Activated CD4-positive, CD25-positive, alpha-beta regulatory T cell treated with anti-CD3 and anti-CD28 coated beads, Interleukin-2, amount 50 U/mL, for 16 hours (primary cell): ENCODE measurements at regions not wholly inside any gene's neighbourhood (a gene's known extent, or its start where the extent isn't known, plus 50 kb on each side); places are given as distances from the start of the nearest gene placed in this dataset.

Experiments used
- DNase-seq: peaks from one replicate; pipeline ENCODE4 v3.0.0-alpha.2; 2020; ENCODE audit warnings: low read depth, low spot score

DNA sequence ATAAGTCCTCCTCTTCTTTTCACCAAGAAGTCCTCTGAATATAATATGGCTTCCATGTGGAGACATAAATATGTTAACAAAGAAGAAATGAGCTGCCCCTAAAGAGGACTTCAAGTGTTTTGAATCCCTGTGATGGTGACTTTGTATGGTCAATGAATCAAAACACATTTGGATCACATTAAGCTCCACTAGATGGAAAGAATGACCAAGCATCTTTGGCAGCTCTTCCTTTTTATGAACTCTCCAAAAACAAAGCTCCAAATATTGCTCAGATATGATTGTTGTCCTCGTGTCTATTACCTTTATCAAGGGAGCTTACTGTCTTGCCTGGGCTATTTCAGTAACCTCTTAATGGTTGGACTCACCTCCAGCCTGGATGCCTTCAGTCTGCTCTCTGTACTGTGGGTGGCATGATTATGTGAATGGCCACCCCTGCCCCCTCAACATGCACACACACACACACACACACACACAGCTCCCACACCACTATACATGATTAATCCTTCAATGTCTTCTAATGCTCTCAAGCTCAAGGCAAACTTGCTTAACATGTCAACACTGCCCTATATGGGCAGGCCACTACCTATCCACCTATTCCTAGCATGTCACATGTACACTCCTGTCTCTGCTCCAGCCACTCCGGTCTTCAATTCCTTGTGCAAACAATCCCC, 346.6 kb upstream of the SALL1 start:
- no peak for DNase-seq

DNA sequence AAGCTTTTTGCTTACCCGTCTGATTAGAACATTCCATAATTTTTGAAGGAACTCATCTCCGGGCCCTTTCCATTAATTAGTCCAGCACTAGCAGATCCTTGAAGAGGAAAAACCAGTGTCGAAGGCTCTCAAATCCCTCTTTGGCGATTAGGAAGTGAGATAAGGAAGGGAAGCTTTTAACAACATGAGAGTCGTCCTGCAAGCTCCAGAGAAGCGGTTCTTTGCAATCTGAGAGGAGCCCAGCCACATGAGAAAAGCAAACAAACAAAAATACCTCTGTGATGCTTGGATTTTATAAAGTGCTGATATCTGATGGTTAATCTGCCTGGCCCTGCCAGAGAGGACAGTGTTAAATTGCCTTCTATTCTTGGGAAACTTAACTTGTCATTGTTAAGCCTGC, 339.8 kb upstream of the SALL1 start:
- no peak for DNase-seq

DNA sequence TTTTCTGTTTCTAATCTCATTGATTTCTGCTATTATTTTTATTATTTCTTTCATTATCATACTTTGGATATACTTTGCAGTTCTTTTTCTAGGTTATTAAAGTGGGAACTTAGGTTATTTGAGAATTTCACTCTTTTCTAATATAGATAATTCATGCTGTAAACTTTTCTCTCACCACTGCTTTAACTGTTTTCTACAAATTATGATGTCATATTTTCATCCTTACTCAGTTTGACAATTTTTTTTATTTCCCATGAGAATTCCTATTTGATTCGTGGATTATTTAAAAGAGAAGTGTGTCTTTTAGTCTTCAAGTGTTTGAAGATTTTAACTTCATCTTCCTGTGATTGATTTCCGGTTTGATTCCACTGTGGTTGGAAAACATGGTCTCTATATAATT, 336.8 kb upstream of the SALL1 start:
- no peak for DNase-seq

DNA sequence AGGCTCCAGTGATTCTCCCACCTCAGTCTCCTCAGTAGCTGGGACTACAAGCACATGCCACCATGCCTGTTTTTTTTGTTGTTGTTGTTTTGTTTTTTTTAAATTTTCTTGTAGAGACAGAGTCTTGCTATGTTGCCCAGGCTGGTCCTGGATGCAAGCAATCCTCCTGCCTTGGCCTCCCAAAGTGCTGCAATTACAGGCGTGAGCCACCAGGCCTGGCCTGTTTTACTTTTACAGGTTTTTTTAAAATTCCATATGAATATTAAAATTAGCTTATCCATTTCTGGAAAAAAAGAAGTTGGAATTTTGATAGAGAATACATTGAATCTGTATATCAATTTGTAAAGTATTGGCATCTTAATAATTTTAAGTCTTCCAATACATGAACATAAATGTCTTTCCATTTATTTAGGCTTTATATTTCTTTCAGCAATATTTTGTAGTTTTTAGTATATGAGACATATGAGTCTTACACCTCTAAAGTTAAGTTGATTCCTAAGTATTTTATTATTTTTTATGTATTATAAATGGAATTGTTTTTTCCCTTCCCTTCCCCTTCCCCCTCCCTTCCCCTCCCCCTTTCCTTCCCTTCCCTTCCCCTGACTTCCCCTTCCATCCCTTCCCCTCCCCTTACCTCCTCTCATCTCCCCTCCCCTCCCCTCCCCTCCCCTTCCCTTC, 323.5 kb upstream of the SALL1 start:
- DNase-seq, result no peak

DNA sequence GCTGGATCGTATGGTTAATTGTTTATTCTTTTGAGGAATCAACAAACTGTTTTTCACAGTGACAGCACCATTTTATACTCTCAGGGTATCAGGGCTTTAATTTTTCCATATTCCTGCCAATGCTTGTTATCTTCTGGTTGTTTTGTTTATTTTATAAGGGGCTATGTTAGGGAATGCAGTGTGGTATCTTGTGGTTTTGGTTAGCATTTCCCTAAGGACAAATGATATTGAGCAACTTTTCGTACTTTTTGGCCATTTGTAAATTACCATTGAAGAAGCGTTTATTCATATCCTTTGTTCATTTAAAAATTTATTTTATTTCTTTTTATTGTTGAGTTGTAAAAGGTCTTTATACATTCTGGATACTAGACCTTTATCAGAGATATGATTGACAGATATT, 322.0 kb upstream of the SALL1 start:
- no peak for DNase-seq

DNA sequence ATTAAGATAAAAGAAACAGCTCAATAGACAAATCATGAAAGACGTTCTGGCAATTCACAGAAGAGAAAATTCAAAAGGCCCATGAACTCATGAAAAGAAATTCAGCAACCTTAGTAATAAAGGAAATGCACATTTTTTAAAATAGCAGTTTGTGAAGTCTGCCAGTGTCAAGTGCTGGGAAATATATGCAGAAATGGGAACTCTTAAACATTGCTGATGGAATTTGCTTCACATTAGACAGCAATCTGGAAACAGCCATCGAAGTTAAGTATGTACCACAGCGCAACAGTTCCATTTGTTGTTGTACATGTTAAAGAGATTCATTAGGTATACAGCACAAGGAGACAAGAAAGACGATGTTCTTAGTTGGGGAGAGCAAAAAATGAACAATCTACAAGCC, 319.4 kb upstream of the SALL1 start:
- no peak for DNase-seq

DNA sequence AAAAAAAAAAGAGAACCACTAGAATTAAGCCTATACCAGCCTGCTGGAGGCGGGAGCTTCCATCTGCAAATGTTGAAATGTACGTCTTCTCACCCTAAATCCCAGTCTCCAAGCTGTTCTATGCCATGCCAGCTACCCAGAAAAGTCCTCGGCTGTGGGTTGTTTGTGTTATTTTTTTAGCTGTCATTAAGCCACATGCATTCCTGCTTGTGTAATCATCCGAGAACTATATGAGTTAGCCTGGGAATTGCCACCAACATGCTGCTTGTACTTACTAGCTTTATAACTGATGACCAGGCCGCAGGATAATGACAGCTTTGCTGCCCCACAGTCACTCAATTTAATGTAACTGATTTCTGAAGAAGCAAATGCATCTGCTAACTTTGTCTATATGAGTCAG, 313.9 kb upstream of the SALL1 start:
- no peak for DNase-seq

DNA sequence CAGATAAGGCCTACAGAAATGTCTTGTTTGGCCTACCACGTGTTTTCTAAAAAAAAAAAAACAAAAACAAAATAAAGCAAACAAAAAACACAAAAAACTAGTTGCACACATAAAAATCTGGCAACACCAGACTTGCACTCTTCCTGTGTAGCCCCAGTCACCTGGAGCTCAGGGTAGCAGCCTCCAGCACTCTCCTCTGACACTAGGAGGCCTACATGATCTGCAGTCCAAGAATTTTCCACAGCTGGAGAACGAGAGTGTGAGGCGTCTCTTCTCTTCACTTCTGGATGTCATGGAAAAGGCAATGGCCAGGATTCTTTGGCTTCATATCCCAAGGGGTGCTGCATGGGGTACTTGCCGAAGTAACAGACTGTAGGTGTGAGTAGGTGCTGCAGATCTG, 310.2 kb upstream of the SALL1 start:
- DNase-seq, result no peak

DNA sequence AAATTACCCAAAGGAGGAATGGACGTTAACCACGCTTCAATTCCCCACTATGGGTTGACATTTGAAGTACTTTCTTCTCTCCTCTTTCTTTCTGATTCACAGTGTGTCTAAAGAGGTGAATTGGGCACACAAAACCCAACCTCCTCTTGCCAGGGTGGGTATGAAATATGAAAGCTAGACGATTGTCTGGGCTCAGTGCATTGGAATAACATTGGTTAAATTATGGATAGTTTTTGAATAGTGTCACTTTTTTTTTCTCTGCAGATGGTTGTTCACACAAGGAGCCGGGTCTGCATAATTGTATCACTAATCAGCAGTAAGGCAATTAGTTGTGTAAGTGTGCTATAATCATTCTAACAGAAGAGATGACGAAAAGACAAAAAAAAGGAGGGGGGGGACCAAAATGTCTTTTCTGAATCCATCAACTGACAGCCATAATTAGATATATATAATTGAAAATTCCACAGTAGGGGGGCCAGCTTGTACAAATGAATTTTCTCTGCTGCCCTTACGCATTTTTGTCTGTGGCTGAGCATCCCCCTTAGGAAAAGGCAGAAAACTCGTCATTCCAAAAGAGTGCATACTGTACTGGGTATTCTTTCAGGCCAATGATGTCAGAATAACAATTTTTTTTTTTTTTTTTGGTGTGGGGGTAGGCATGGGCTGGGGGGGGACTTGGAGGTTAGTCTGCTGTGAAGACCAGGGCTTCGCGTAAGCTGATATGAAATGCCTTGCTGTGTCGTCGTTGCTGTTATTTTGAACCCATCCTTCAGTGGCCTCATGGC, 307.5 kb upstream of the SALL1 start:
- no peak for DNase-seq

DNA sequence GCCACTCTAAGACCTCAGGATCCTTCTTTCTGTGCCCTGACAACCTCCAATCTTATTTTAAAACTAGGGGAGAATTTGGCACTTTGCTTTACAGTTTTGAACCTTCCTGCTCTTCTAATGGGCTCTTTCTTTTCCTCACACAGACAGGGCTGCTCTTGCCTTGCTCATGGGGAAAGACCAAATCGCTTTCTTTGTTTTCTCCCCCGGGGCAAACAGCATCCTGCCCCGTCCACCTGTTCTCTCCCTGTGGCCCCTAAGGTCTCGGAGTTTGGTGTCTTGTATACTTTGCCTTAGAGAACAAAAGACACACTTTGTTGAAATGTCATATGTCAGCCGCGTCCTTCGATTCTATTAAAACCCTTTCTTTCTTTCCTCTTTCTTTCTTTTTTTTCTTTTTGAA, 306.7 kb upstream of the SALL1 start:
- no peak for DNase-seq

DNA sequence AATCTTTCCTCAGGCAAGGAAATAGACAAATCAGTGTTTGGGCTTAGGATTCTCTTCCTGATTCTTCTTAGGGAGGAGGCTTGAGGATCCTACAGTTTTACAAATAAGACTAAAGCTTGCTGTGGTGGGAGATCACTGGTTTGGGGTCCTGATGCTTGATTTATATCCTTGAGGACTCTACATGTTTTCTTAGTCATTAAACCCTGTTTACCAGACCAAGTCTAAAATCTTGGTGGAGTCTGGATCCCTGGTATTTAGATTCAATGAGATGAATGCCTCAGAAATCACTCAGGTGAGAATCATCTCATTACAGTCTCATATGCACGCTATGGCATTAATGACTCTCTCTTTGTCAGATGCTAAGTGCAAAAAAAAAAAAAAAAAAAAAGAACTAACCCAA, 304.3 kb upstream of the SALL1 start:
- DNase-seq, result no peak

DNA sequence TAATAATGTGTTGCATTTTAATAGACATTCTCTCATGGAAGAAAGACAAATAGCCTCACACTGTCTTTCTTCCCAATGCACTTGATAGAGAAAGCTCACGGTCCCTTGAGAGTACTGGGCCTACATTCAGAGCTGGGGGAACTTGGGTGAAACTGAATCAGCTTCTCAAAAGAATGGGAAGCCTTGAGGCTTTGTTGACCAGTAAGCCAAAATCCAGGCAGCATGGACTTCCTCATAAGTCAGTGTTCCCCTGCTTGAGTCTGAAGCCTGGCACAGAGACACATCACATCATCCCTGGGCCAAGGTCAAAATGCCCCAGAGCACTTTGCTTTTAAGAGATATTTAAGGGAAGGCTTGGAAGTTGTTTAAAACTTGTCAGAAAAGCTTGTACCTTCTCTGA, 302.2 kb upstream of the SALL1 start:
- DNase-seq, result no peak

DNA sequence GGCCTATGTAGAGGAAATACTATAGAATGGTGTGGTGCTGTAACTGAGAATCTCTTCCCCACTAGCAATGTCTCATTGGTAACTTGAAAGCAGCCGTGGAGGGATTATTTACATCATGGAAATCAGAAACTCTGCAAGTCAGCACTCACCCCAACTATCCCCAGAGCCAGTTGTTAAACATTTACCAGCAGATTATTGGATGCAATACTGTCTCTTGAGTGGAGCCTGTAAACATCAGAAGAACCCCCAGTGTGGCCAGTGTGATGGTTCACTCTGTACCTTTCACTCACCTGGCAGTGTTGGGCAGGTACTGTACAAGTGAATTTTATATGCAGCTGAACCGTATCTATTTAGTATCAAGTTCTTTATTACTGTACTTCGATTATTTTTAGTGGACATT, 299.8 kb upstream of the SALL1 start:
- DNase-seq, result no peak

DNA sequence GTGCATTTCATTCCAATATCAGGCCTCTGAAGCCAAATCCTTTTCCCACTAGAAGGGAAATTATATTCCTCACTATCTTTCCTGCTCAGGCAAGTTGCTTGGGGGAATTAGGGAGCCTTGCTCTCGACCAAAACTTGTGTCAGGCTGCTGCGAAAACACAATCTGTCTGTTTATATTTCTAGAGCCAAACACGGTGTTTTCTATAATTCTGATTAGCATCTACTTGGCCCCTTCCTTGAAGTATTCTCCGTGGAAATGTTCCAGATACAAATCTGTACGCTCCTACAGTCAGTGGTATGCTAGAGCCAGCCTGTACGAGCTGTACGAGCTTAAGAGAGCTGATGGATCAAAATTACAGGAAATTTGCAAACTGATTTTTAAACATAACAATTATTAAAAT, 299.3 kb upstream of the SALL1 start:
- DNase-seq, result no peak

DNA sequence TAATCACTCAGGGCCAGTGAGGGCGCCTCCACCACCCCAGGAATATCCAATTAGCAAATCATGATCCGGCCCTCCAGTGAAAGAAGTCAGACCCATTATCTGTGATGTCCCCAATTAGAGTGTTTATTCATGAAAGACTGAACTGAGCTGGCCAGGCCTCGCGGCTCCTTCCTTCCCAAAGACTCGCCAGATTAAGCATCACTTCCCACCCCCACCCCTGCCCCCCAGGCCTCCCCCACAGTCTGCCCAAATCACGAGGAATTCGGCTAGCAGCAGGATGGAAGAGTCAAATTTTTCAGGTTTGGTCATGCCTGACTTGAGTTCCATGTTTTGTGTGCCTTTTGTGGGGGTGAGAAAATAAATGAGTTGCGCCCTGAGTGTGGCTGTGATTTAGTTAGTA, 298.4 kb upstream of the SALL1 start:
- no peak for DNase-seq

DNA sequence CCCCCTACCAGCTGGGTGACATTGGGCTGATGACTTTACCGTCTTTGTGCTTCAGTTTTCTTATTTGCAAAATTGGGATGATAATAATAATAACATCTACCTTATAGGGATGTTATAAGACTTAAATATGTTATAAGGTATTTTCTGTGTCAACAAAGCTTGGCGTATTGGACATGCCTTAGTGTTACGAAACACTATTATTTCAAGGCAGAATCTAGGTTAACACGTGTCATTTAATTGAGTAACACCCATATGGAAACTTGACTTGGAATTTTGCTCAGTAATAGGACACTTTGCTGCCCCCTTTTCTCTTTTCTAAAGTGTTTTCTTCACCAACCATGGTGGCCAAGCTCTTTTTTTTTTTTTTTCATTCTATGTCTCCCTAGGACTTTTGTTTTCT, 294.2 kb upstream of the SALL1 start:
- DNase-seq, result no peak

DNA sequence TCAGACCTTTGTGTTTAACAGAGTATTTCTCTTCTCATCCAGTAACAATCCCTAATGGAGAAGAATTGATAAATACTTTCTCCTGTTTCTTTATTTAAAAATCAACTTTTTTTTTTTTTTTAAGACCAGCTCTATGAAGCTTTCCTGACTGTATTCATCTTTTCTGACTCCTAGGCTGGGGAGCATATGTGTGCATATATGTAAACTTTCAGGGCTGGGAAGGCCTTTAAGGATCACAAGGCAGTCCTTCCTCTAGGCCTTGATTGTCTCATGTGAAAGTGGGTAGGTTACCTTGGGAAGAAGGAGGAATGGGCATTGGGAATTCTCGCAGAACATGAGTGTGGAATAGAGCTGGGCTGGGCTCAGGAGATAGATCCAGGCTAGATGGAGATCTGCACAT, 292.9 kb upstream of the SALL1 start:
- no peak for DNase-seq

DNA sequence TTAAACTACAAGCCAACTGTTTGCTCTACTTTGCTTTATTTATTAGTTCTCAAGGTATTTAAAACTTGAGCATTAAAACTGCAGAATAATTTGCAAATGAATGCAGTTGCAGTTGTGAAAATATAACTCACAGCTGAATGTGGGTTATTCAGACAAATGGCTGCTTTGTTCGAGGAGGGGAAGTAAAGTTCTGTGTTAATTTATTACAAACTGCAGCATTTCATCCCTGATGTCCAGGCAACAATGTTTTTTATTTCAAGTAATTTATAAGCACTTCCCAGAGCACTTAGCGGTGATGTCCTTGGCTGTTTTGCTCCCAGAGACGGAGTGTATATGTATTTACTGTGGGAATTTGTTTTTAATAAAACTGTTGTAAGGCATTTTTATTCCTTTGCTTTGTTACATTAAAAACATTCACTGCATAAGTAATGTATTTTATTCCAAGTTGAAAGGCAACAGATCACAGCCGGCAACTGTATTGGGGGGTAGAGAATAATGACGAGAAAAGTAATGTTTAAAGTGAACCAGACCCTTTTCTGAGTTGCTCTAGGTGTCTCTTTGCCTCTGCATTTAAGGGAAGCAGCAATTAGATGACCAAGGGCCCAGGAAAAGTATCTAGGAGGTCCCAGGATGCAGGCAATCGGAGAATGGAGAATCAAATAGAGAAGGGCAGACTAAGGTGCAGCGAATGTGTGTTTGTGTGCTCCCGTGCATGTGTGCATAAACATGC, 291.2 kb upstream of the SALL1 start:
- no peak for DNase-seq

DNA sequence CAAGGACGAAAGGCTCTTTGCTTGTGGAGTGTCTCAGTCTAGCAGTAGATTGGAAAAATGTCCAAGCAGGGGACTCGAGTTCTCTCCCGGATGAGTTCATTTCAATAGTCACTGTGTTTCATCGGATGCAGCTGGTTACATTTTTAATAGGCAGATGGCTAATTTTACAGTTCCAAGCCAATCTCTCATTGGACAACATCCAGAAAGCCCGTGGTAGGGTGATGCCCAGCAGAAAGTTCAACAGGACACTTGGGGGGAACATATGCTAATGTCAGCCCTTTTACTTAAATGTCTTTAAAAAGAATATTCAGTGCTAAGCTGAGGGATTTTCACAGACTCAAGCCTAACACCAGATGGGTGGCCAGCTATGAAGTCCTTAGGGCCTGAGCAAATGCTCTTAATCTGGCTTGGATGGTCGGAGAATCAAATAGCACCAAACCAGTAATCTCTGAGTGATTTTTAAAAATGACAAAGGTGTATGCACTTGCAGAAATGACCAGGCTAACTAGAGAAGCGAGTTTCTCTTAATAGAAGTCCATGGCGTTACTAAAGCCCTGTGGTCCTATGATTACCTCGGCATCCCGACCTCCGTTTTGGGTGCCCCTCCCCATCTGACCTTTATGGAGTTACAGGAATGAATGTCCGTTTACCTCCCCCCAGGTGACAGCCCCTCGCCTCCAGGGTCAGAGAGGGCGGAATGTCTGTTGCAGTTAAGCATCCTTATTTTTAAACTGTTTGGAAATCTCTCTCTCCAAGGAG, 289.2 kb upstream of the SALL1 start:
- DNase-seq, result no peak

DNA sequence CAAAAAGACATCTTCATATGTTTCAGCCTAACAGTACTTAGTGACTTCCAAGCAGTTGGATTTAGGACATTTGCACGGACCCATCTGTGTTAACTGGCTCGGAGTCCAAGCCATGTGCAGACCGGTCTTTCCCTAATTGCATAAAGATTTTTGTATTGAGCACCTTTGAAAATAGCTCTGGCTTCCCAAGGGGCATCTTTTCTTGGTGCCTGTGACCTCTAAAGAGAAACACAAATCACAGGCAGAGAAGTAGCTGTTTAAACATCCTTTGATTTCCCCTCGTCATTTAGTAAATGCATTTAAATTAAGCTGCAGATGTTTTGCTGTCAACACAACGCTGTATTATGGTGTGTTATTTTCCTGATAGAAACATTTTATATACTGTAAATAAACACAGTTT, 288.2 kb upstream of the SALL1 start:
- no peak for DNase-seq

DNA sequence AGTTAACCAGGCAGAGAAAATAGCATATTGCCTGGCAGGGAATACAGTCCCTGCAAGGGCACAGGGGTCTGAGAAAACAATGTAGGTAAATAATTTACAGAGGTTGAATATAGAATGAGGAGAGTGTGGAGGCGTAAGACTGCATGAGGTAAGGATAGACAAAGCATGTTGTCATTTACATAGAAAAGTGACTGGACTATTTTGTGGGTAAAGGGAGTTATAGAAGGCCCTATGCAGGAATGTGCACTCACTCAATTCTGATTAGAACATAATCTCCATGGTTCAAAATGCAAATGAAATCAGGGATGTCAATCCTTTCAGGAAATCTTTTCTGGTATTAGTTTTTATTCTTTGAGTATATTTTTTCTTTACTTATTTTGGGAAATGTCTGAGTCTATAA, 285.7 kb upstream of the SALL1 start:
- DNase-seq, result no peak
